ENCODE measurements at regions not wholly inside any gene's neighbourhood (a gene's known extent, or its start where the extent isn't known, plus 50 kb on each side); places are given as distances from the start of the nearest gene placed in this dataset.
A peak's percentile ranks its signal among the peaks of the same experiment; 100 is the strongest.

- peak in 4 of 10 donors; percentile 19 to 85 (median 50) for DNase-seq
- intact Hi-C loops (cut with DNase I), result loop anchor here (5.0 to 10.0 kb wide), 2 partner anchors 325 to 1053 kb away; no protein-coding TSS in a partner anchor
These were observed 197.9 kb downstream of the BRD1 start for GRCh38 chr22:49629586-49630447.

GRCh38 chr22:49629261-49629570 is 198.5 kb downstream of the BRD1 start:
- peak in 4 of 10 donors; percentile 20 to 72 (median 64) for DNase-seq

GRCh38 chr22:49628391-49629260 is 199.0 kb downstream of the BRD1 start:
- peak in 4 of 10 donors; percentile 26 to 81 (median 66) for DNase-seq

More at GRCh38 chr22:49629261-49629570, 198.5 kb downstream of the BRD1 start:
- intact Hi-C loops (cut with DNase I), result no loop called here

GRCh38 chr22:49627217-49628181 is 200.2 kb downstream of the BRD1 start:
- peak in 4 of 10 donors; percentile 27 to 82 (median 65) for DNase-seq
- intact Hi-C loops (cut with DNase I), result no loop called here

More at GRCh38 chr22:49628391-49629260, 199.0 kb downstream of the BRD1 start:
- intact Hi-C loops (cut with DNase I), result no loop called here

- intact Hi-C loops (cut with DNase I), result no loop called here
- DNase-seq, result peak in 4 of 10 donors; percentile 18 to 75 (median 69)
These were observed 201.1 kb downstream of the BRD1 start for GRCh38 chr22:49626361-49627216.

- intact Hi-C loops (cut with DNase I), result no loop called here
- DNase-seq, result peak in 4 of 10 donors; percentile 23 to 65 (median 44)
These were observed 203.1 kb downstream of the BRD1 start for GRCh38 chr22:49624421-49625177.

- intact Hi-C loops (cut with DNase I), result no loop called here
- DNase-seq, result peak in 3 of 10 donors; percentile 19 to 76 (median 69)
These were observed 204.0 kb downstream of the BRD1 start for GRCh38 chr22:49623715-49624114.

GRCh38 chr22:49623176-49623575 is 204.5 kb downstream of the BRD1 start:
- intact Hi-C loops (cut with DNase I), result no loop called here
- peak in 4 of 10 donors; percentile 19 to 65 (median 45) for DNase-seq

- DNase-seq, result peak in 4 of 10 donors; percentile 23 to 81 (median 69)
- intact Hi-C loops (cut with DNase I), result no loop called here
These were observed 205.2 kb downstream of the BRD1 start for GRCh38 chr22:49622241-49623105.

- DNase-seq, result peak in 4 of 10 donors; percentile 7 to 78 (median 58)
- intact Hi-C loops (cut with DNase I), result no loop called here
These were observed 206.0 kb downstream of the BRD1 start for GRCh38 chr22:49621601-49622210.

- peak in 4 of 10 donors; percentile 17 to 69 (median 44) for DNase-seq
- intact Hi-C loops (cut with DNase I), result no loop called here
These were observed 207.0 kb downstream of the BRD1 start for GRCh38 chr22:49620666-49621065.

- peak in 4 of 10 donors; percentile 6 to 69 (median 38) for DNase-seq
- intact Hi-C loops (cut with DNase I), result no loop called here
These were observed 207.6 kb downstream of the BRD1 start for GRCh38 chr22:49620003-49620556.

GRCh38 chr22:49619301-49619700 is 208.4 kb downstream of the BRD1 start:
- intact Hi-C loops (cut with DNase I), result no loop called here
- peak in 3 of 10 donors; percentile 37 to 78 (median 60) for DNase-seq

- DNase-seq, result peak in 2 of 10 donors; percentile 8 to 50
- intact Hi-C loops (cut with DNase I), result no loop called here
These were observed 209.1 kb downstream of the BRD1 start for GRCh38 chr22:49618677-49618953.

GRCh38 chr22:49617866-49618676 is 209.6 kb downstream of the BRD1 start:
- DNase-seq, result peak in 4 of 10 donors; percentile 21 to 63 (median 55)

GRCh38 chr22:49617264-49617663 is 210.4 kb downstream of the BRD1 start:
- intact Hi-C loops (cut with DNase I), result no loop called here
- DNase-seq, result peak in 2 of 10 donors; percentile 33 to 44

More at GRCh38 chr22:49617866-49618676, 209.6 kb downstream of the BRD1 start:
- intact Hi-C loops (cut with DNase I), result no loop called here

All from posterior cingulate gyrus (tissue), 11 donors.